ENCODE measurements at regions not wholly inside any gene's neighbourhood (a gene's known extent, or its start where the extent isn't known, plus 50 kb on each side); places are given as distances from the start of the nearest gene placed in this dataset.

DNA sequence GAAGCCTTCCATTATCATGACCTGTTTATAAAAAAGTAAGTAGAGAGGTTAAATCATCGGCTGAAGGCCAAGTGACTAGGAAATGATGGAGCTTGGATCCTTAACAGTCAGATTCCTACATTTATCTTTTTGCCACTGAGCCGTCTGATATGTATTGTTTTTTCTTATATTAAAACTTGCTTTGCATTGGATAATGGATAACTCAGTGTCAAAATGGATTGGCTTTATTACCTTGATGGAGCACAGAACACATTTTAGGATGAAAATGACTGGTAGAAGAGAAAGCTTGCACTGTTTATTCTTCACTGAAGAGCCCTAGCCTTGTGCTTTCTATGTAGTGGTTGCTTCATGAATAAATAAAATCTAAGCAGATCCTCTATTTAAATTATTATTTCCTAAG is 54.2 kb upstream of the TSPAN5 start:
- H3K4me3 ChIP-seq (ENCODE audit: low read depth, low read length): no peak overlapping the region
- TF ChIP-seq, protein P1, sequence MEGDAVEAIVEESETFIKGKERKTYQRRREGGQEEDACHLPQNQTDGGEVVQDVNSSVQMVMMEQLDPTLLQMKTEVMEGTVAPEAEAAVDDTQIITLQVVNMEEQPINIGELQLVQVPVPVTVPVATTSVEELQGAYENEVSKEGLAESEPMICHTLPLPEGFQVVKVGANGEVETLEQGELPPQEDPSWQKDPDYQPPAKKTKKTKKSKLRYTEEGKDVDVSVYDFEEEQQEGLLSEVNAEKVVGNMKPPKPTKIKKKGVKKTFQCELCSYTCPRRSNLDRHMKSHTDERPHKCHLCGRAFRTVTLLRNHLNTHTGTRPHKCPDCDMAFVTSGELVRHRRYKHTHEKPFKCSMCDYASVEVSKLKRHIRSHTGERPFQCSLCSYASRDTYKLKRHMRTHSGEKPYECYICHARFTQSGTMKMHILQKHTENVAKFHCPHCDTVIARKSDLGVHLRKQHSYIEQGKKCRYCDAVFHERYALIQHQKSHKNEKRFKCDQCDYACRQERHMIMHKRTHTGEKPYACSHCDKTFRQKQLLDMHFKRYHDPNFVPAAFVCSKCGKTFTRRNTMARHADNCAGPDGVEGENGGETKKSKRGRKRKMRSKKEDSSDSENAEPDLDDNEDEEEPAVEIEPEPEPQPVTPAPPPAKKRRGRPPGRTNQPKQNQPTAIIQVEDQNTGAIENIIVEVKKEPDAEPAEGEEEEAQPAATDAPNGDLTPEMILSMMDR (conservative IDR thresholded peaks at IDR 0.05; ENCODE audit: low read depth, low read length): no peak
- no peak for DNase-seq (ENCODE audit: low read depth)

DNA sequence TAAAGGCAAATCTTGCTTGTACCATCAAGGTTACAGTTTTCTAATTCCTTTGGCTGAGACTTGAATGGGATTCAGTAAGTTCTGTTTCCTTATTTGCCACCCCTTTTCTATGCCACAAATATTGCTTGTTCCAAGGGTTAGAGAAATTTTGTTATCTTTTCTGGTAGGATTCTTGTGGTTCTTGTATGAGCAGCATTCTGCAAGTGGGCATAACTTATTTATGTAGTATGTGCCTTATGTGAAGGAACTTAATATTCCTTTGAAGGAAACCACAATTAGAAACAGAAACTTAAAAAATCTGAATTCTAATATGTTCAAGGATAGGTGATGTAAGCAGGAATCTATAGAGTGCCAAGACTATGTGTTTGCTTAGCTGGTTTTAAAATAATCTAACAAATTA is 53.1 kb upstream of the TSPAN5 start:
- TF ChIP-seq, protein P1 (conservative IDR thresholded peaks at IDR 0.05; ENCODE audit: low read depth, low read length): no peak
- DNase-seq (ENCODE audit: low read depth): peak; percentile 27
- H3K4me3 ChIP-seq (ENCODE audit: low read depth, low read length): no peak overlapping the region

DNA sequence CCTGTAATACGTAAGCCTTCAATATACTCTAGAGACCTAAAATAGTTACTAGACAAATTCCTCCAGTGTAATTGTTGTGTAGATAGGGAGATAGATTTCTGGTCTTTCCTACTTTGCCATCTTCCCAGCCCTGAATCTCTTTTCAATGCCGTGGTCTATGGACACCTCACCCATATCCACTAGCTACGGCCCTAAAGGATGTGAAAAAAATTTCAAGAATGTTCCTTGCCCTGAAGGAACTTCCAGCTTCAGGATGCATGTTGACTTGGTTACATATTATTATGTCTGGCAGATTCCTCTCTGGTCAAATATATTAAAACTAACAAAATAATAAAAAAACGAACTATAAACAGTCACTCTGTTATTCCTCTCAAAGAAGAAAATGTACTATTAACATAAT is 52.4 kb upstream of the TSPAN5 start:
- TF ChIP-seq, protein P1 (conservative IDR thresholded peaks at IDR 0.05; ENCODE audit: low read depth, low read length): no peak
- no peak overlapping the region for H3K4me3 ChIP-seq (ENCODE audit: low read depth, low read length)
- peak; percentile 58 for DNase-seq (ENCODE audit: low read depth)
